GM18505 (cell line): ENCODE measurements at regions not wholly inside any gene's neighbourhood (a gene's known extent, or its start where the extent isn't known, plus 50 kb on each side); places are given as distances from the start of the nearest gene placed in this dataset.

Experiments
- ATAC-seq: cut with Tn5 transposase; IDR thresholded peaks from one replicate; pipeline ENCODE4 v1.9.1; 2021; ENCODE audit not compliant: unreplicated experiment
- POLR2A ChIP-seq: IDR thresholded peaks from 4 replicates; pipeline ENCODE4 v1.6.1; 2011; ENCODE audit warnings: borderline replicate concordance; ENCODE audit not compliant: insufficient read depth, insufficient read length; ENCODE audit errors: extremely low read depth

GRCh38 chr16:64165368-64165767 lies 956.5 kb downstream of the CDH11 start:
- no peak for ATAC-seq
- TF ChIP-seq POLR2A, result no peak

- no peak for ATAC-seq
- no peak for TF ChIP-seq POLR2A
Measured at GRCh38 chr16:64162613-64163375, 959.1 kb downstream of the CDH11 start.

GRCh38 chr16:64159976-64160375 lies 961.9 kb downstream of the CDH11 start:
- ATAC-seq, result no peak
- no peak for TF ChIP-seq POLR2A

GRCh38 chr16:64158941-64159588 lies 962.8 kb downstream of the CDH11 start:
- ATAC-seq, result no peak
- no peak for TF ChIP-seq POLR2A

GRCh38 chr16:64153718-64154117 lies 968.1 kb downstream of the CDH11 start:
- no peak for TF ChIP-seq POLR2A
- no peak for ATAC-seq

GRCh38 chr16:64151990-64152767 lies 969.7 kb downstream of the CDH11 start:
- no peak for TF ChIP-seq POLR2A

GRCh38 chr16:64150193-64150592 lies 971.7 kb downstream of the CDH11 start:
- TF ChIP-seq POLR2A, result no peak
- no peak for ATAC-seq

More at GRCh38 chr16:64151990-64152767, 969.7 kb downstream of the CDH11 start:
- ATAC-seq, result no peak

- no peak for ATAC-seq
- TF ChIP-seq POLR2A, result no peak
Measured at GRCh38 chr16:64149756-64150155, 972.1 kb downstream of the CDH11 start.

- TF ChIP-seq POLR2A, result no peak
- no peak for ATAC-seq
Measured at GRCh38 chr16:64148356-64148755, 973.5 kb downstream of the CDH11 start.

- no peak for TF ChIP-seq POLR2A
- no peak for ATAC-seq
Measured at GRCh38 chr16:64147941-64148340, 973.9 kb downstream of the CDH11 start.

- ATAC-seq, result no peak
- TF ChIP-seq POLR2A, result no peak
Measured at GRCh38 chr16:64144617-64145016, 977.2 kb downstream of the CDH11 start.

- no peak for TF ChIP-seq POLR2A
- no peak for ATAC-seq
Measured at GRCh38 chr16:64138621-64139020, 983.2 kb downstream of the CDH11 start.

GRCh38 chr16:64138006-64138405 lies 983.9 kb downstream of the CDH11 start:
- ATAC-seq, result no peak

More at GRCh38 chr16:64138006-64138405, 983.9 kb downstream of the CDH11 start:
- no peak for TF ChIP-seq POLR2A
